ENCODE measurements at regions not wholly inside any gene's neighbourhood (a gene's known extent, or its start where the extent isn't known, plus 50 kb on each side); places are given as distances from the start of the nearest gene placed in this dataset.

- Histone ChIP-seq H3K27me3 (ENCODE audit: low read depth, low read length) (peaks cover 36% of the 10 kb centered on the region), H3K79me2 (ENCODE audit: low read length) (no peaks in the 10 kb centered on the region), H3K4me1 (ENCODE audit: low read length) (no peaks in the 10 kb centered on the region), H3K36me3 (replicated peaks; ENCODE audit: low read depth, low read length) (no peaks in the 10 kb centered on the region), H3K27ac (ENCODE audit: low read length) (no peak overlapping the region), H2AFZ (ENCODE audit: low read depth, low read length) (no peak overlapping the region), H3K4me2 (ENCODE audit: low read length) (no peak overlapping the region), H3K9me3 (ENCODE audit: insufficient read depth, low read length) (no peaks in the 10 kb centered on the region), H3K9ac (ENCODE audit: low read length) (no peak overlapping the region), H4K20me1 (ENCODE audit: insufficient read depth, low read length) (no peaks in the 10 kb centered on the region), H3K4me3 (ENCODE audit: low read length) (no peak overlapping the region)
- TF ChIP-seq CTCF (IDR thresholded peaks at IDR 0.05; ENCODE audit: low read depth, low read length) (no peak), EZH2phosphoT487 (IDR thresholded peaks at IDR 0.05; ENCODE audit: low read depth) (no peak)
Observed at GRCh38 chr20:56788041-56788670, 159.1 kb downstream of the TFAP2C start.

- Histone ChIP-seq H3K4me3 (ENCODE audit: low read length) (no peak overlapping the region), H3K79me2 (ENCODE audit: low read length) (no peaks in the 10 kb centered on the region), H2AFZ (ENCODE audit: low read depth, low read length) (no peak overlapping the region), H3K4me2 (ENCODE audit: low read length) (no peak overlapping the region), H3K4me1 (ENCODE audit: low read length) (no peaks in the 10 kb centered on the region), H3K9me3 (ENCODE audit: insufficient read depth, low read length) (no peaks in the 10 kb centered on the region), H3K9ac (ENCODE audit: low read length) (no peak overlapping the region), H3K27me3 (ENCODE audit: low read depth, low read length) (peaks cover 41% of the 10 kb centered on the region), H3K36me3 (replicated peaks; ENCODE audit: low read depth, low read length) (no peaks in the 10 kb centered on the region), H3K27ac (ENCODE audit: low read length) (no peak overlapping the region), H4K20me1 (ENCODE audit: insufficient read depth, low read length) (no peaks in the 10 kb centered on the region)
- TF ChIP-seq EZH2phosphoT487 (IDR thresholded peaks at IDR 0.05; ENCODE audit: low read depth) = no peak
- TF ChIP-seq CTCF (IDR thresholded peaks at IDR 0.05; ENCODE audit: low read depth, low read length) = no peak
Observed at GRCh38 chr20:56788671-56789610, 159.8 kb downstream of the TFAP2C start.

- Histone ChIP-seq H3K9me3 (ENCODE audit: insufficient read depth, low read length) (peaks cover 12% of the 10 kb centered on the region), H3K4me2 (ENCODE audit: low read length) (no peak overlapping the region), H3K4me3 (ENCODE audit: low read length) (no peak overlapping the region), H3K4me1 (ENCODE audit: low read length) (no peaks in the 10 kb centered on the region), H3K27me3 (ENCODE audit: low read depth, low read length) (peaks cover 47% of the 10 kb centered on the region), H3K9ac (ENCODE audit: low read length) (no peak overlapping the region), H3K79me2 (ENCODE audit: low read length) (no peaks in the 10 kb centered on the region), H3K27ac (ENCODE audit: low read length) (no peak overlapping the region), H4K20me1 (ENCODE audit: insufficient read depth, low read length) (no peaks in the 10 kb centered on the region), H3K36me3 (replicated peaks; ENCODE audit: low read depth, low read length) (peaks cover 5% of the 10 kb centered on the region), H2AFZ (ENCODE audit: low read depth, low read length) (no peak overlapping the region)
- TF ChIP-seq CTCF (IDR thresholded peaks at IDR 0.05; ENCODE audit: low read depth, low read length) = no peak
- TF ChIP-seq EZH2phosphoT487 (IDR thresholded peaks at IDR 0.05; ENCODE audit: low read depth) = no peak
Observed at GRCh38 chr20:56793916-56794315, 164.8 kb downstream of the TFAP2C start.

- no peaks in the 10 kb centered on the region for H4K20me1 ChIP-seq (ENCODE audit: insufficient read depth, low read length)
- no peaks in the 10 kb centered on the region for H3K4me1 ChIP-seq (ENCODE audit: low read length)
- H3K9ac ChIP-seq (ENCODE audit: low read length) = no peak overlapping the region
- no peak overlapping the region for H3K4me2 ChIP-seq (ENCODE audit: low read length)
- peaks cover 12% of the 10 kb centered on the region for H3K9me3 ChIP-seq (ENCODE audit: insufficient read depth, low read length)
- H3K36me3 ChIP-seq (replicated peaks; ENCODE audit: low read depth, low read length) = peaks cover 6% of the 10 kb centered on the region
- TF ChIP-seq CTCF (IDR thresholded peaks at IDR 0.05; ENCODE audit: low read depth, low read length) (no peak), EZH2phosphoT487 (IDR thresholded peaks at IDR 0.05; ENCODE audit: low read depth) (no peak)
- peaks cover 52% of the 10 kb centered on the region for H3K27me3 ChIP-seq (ENCODE audit: low read depth, low read length)
- H3K27ac ChIP-seq (ENCODE audit: low read length) = no peak overlapping the region
- no peak overlapping the region for H2AFZ ChIP-seq (ENCODE audit: low read depth, low read length)
- no peaks in the 10 kb centered on the region for H3K79me2 ChIP-seq (ENCODE audit: low read length)
- H3K4me3 ChIP-seq (ENCODE audit: low read length) = no peak overlapping the region
Observed at GRCh38 chr20:56795492-56795891, 166.4 kb downstream of the TFAP2C start.
